ENCODE measurements at regions not wholly inside any gene's neighbourhood (a gene's known extent, or its start where the extent isn't known, plus 50 kb on each side); places are given as distances from the start of the nearest gene placed in this dataset.
A peak's percentile ranks its signal among the peaks of the same experiment; 100 is the strongest.

GRCh38 chr20:4524307-4524706 lies 161.9 kb upstream of the PRNP start:
- Histone ChIP-seq H3K9me3 (peaks cover 14% of the 10 kb centered on the region), H3K4me3 (ENCODE audit: low read depth in 2 of 2, low read length in 1 of 2) (no peak overlapping the region), H4K20me1 (ENCODE audit: insufficient read depth) (no peaks in the 10 kb centered on the region), H3K4me1 (ENCODE audit: control insufficient read depth in 1 of 2, insufficient read depth in 2 of 2, low read depth in 1 of 2, low read length in 1 of 2) (no peaks in the 10 kb centered on the region), H3F3A (replicated peaks; ENCODE audit: insufficient read depth) (no peaks in the 10 kb centered on the region), H3K79me2 (ENCODE audit: insufficient read depth) (no peaks in the 10 kb centered on the region), H2AFZ (ENCODE audit: low read depth) (no peak overlapping the region), H3K9ac (no peak overlapping the region), H3K36me3 (replicated peaks in 1 of 2; ENCODE audit: control insufficient read depth in 1 of 2, insufficient read depth in 2 of 2, low read length in 1 of 2) (peaks cover 0 to 3% of the 10 kb centered on the region in 2 experiments), H3K27me3 (ENCODE audit: insufficient read depth) (no peaks in the 10 kb centered on the region), H3K4me2 (no peak overlapping the region), H3K9me2 (no peaks in the 10 kb centered on the region), H3K27ac (ENCODE audit: low read depth in 2 of 2, low read length in 1 of 2) (no peak overlapping the region)
- ChIA-PET POLR2A (no interaction called here), CTCF (interaction anchor here (1.0 to 1.1 kb wide), 2 partner anchors 14 to 32 kb away, joined by 3 to 4 read pairs; no protein-coding TSS in a partner anchor)
- WGBS (ENCODE audit: low lambda C conversion rate) = 56% methylated on average over 3 of the region's 3 CpGs
- no peak for TF ChIP-seq ZBTB33 (IDR thresholded peaks at IDR 0.05; ENCODE audit: borderline replicate concordance, low read depth)
- TF ChIP-seq YY1 (IDR thresholded peaks at IDR 0.05; ENCODE audit: low read depth) = no peak
- peak; percentile 25; the same call in 1 of the 2 replicates for TF ChIP-seq CTCF (IDR thresholded peaks at IDR 0.05)
- DNase-seq = no peak

GRCh38 chr20:4522310-4522709 lies 163.9 kb upstream of the PRNP start:
- POLR2A ChIA-PET = no interaction called here
- no peak overlapping the region for H2AFZ ChIP-seq (ENCODE audit: low read depth)
- WGBS (ENCODE audit: low lambda C conversion rate) = 83% methylated on average over 3 of the region's 8 CpGs
- TF ChIP-seq ELF1 (IDR thresholded peaks at IDR 0.05) (no peak), RXRA (IDR thresholded peaks at IDR 0.05; ENCODE audit: borderline replicate concordance, low read depth) (no peak), GATA2 (CRISPR knock-in tag; IDR thresholded peaks at IDR 0.05) (no peak), PBX3 (IDR thresholded peaks at IDR 0.05) (no peak), GABPA (IDR thresholded peaks at IDR 0.05; ENCODE audit: low read depth) (no peak), CTCF (IDR thresholded peaks at IDR 0.05) (no peak), TEAD4 (IDR thresholded peaks at IDR 0.05; ENCODE audit: borderline replicate concordance, insufficient read depth) (no peak), POLR2AphosphoS5 (IDR thresholded peaks at IDR 0.05; ENCODE audit: low read depth, low read length) (no peak), TAF1 (IDR thresholded peaks at IDR 0.05; ENCODE audit: borderline replicate concordance, low read depth, low read length) (no peak), EZH2phosphoT487 (IDR thresholded peaks at IDR 0.05; ENCODE audit: borderline replicate concordance, low read depth) (no peak), MAX (IDR thresholded peaks at IDR 0.05; ENCODE audit: low read depth) (no peak)
- no peak for DNase-seq
- CTCF ChIA-PET = no interaction called here
- no peaks in the 10 kb centered on the region for H4K20me1 ChIP-seq (ENCODE audit: insufficient read depth)
- H3K9me3 ChIP-seq = no peaks in the 10 kb centered on the region
- H3K27ac ChIP-seq (ENCODE audit: low read depth in 2 of 2, low read length in 1 of 2) = no peak overlapping the region
- no peak overlapping the region for H3K4me3 ChIP-seq (ENCODE audit: low read depth in 2 of 2, low read length in 1 of 2)
- no peak overlapping the region for H3K4me2 ChIP-seq
- no peaks in the 10 kb centered on the region for H3K79me2 ChIP-seq (ENCODE audit: insufficient read depth)
- no peaks in the 10 kb centered on the region; a peak in 1 of 4 replicates for H3K4me1 ChIP-seq (ENCODE audit: control insufficient read depth in 1 of 2, insufficient read depth in 2 of 2, low read depth in 1 of 2, low read length in 1 of 2)
- H3K9ac ChIP-seq = no peak overlapping the region
- H3K9me2 ChIP-seq = no peaks in the 10 kb centered on the region
- no peaks in the 10 kb centered on the region for H3K27me3 ChIP-seq (ENCODE audit: insufficient read depth)
- no peaks in the 10 kb centered on the region for H3F3A ChIP-seq (replicated peaks; ENCODE audit: insufficient read depth)
- H3K36me3 ChIP-seq (replicated peaks in 1 of 2; ENCODE audit: control insufficient read depth in 1 of 2, insufficient read depth in 2 of 2, low read length in 1 of 2) = no peaks in the 10 kb centered on the region

Measured in SK-N-SH (cell line).